K562 (cell line): ENCODE measurements at regions not wholly inside any gene's neighbourhood (a gene's known extent, or its start where the extent isn't known, plus 50 kb on each side); places are given as distances from the start of the nearest gene placed in this dataset.

Experiments
- ATAC-seq: fragments of 200-7000 bp; cut with Tn5 transposase; 3 replicates; pipeline ENCODE4 v1.9.1; 2020; ENCODE audit warnings: moderate library complexity
- BruUV-seq: library from RNA; stranded (reverse); fragments of 400-500 nt; replicated peaks from 2 replicates; lab custom pipeline; 2021; lab: Mats Ljungman, UMichigan
- CTCF ChIA-PET: fragments of 300-600 bp; formaldehyde crosslinking; extraction: SDS; loops from one replicate; lab custom pipeline; 2021; ENCODE audit warnings: low intra/inter-chr PET ratio; lab: Yijun Ruan, JAX
- POLR2A ChIA-PET: fragments of 300-600, 350-650 bp; sonication (Branson Sonifier 250); formaldehyde crosslinking; extraction: SDS; loops from one replicate; lab custom pipeline; 2021; ENCODE audit warnings: antibody characterized with exemption, inconsistent platforms; lab: Yijun Ruan, JAX
- DNase-seq, 4 experiments: peaks; one replicate each; pipeline versions ENCODE4 v3.0.0 to v3.0.0-alpha.2; 2011 to 2018; ENCODE audit warnings: low spot score in 3 of 4, mixed read lengths in 3 of 4; ENCODE audit errors: extremely low read depth in 1 of 4
- FAIRE-seq: peaks from 2 replicates; lab custom pipeline; 2011; peaks lifted over from hg19 to GRCh38; lab: Jason Lieb, UNC
- H2AFZ ChIP-seq: 2 replicates; pipeline ENCODE4 v1.6.0; 2011; ENCODE audit warnings: low read depth, low read length, control low read depth, inconsistent platforms
- H3K27ac ChIP-seq: fragments of 200-600 bp; 3 replicates; pipeline ENCODE4 v1.8.0; 2011; ENCODE audit warnings: low read depth, mild to moderate bottlenecking, control low read depth, inconsistent platforms, low read length, moderate library complexity, mixed read lengths; ENCODE audit errors: extremely low read depth
- H3K27me3 ChIP-seq, 2 experiments: fragments of 300-600 bp in 1 of 2; 2 replicates in 1 of 2; 3 replicates in 1 of 2; pipeline versions ENCODE4 v1.6.0 to v1.8.0; 2011; ENCODE audit warnings: inconsistent platforms in 2 of 2, low read length in 2 of 2, mild to moderate bottlenecking in 1 of 2, mixed read lengths in 1 of 2, moderate library complexity in 1 of 2; ENCODE audit not compliant: control insufficient read depth in 2 of 2, insufficient read depth in 2 of 2
- H3K36me3 ChIP-seq: fragments of 300-600 bp; 3 replicates; pipeline ENCODE4 v1.8.0; 2011; ENCODE audit warnings: mild to moderate bottlenecking, low read length, inconsistent platforms; ENCODE audit not compliant: control insufficient read depth, insufficient read depth
- H3K4me1 ChIP-seq, 2 experiments: fragments of 200-600 bp in 1 of 2; replicated peaks in 1 of 2; 2 replicates in 1 of 2; 3 replicates in 1 of 2; pipeline versions ENCODE4 v1.5.1 to v1.8.0; 2011; ENCODE audit warnings: inconsistent platforms in 2 of 2, low read length in 2 of 2, mild to moderate bottlenecking in 1 of 2, mixed read lengths in 1 of 2, moderate library complexity in 1 of 2; ENCODE audit not compliant: control insufficient read depth in 2 of 2, insufficient read depth in 2 of 2
- H3K4me2 ChIP-seq: 2 replicates; pipeline ENCODE4 v1.6.1; 2011; ENCODE audit warnings: low read length, control low read depth, inconsistent platforms, mixed read lengths; ENCODE audit not compliant: insufficient read depth
- H3K4me3 ChIP-seq: fragments of 200-600 bp; sonication (generic), shearing (Covaris generic); 2 replicates; pipeline ENCODE4 v1.5.1; 2016; ENCODE audit warnings: control low read depth, inconsistent platforms
- H3K79me2 ChIP-seq: fragments of 200-600 bp; 3 replicates; pipeline ENCODE4 v1.8.0; 2011; ENCODE audit warnings: low read length, inconsistent platforms; ENCODE audit not compliant: control insufficient read depth, insufficient read depth
- H3K9ac ChIP-seq, 2 experiments: 2 replicates each; pipeline versions ENCODE4 v1.6.0 to v1.6.1; 2011; ENCODE audit warnings: low read depth in 2 of 2, low read length in 2 of 2, control low read depth in 1 of 2, inconsistent platforms in 1 of 2, mild to moderate bottlenecking in 1 of 2, mixed read lengths in 1 of 2; ENCODE audit not compliant: insufficient read depth in 1 of 2
- H3K9me1 ChIP-seq: one replicate; pipeline ENCODE4 v1.6.0; 2011; ENCODE audit warnings: inconsistent platforms, mild to moderate bottlenecking, low read length, moderate library complexity; ENCODE audit not compliant: control insufficient read depth, insufficient read depth
- H3K9me3 ChIP-seq: replicated peaks from 2 replicates; pipeline ENCODE4 v1.5.1; 2011; ENCODE audit warnings: low read depth, low read length, inconsistent platforms; ENCODE audit not compliant: control insufficient read depth, insufficient read depth
- H4K20me1 ChIP-seq: replicated peaks from 2 replicates; pipeline ENCODE4 v1.6.1; 2011; ENCODE audit warnings: low read length, inconsistent platforms, mixed read lengths; ENCODE audit not compliant: control insufficient read depth, insufficient read depth
- PBX2 ChIP-seq, 2 experiments: IDR thresholded peaks in 1 of 2; conservative IDR thresholded peaks in 1 of 2; 2 replicates each; pipeline ENCODE4 v1.6.1; 2016; ENCODE audit warnings: low read depth in 2 of 2, mild to moderate bottlenecking in 1 of 2, missing compliant biosample characterization in 1 of 2, missing genetic modification characterization in 1 of 2, moderate library complexity in 1 of 2
- ZBTB11 ChIP-seq, 3 experiments: fragments of 200-800 bp in 1 of 3; fragments of 250-450 bp in 1 of 3; fragments of 450-650 bp in 1 of 3; sonication (Bioruptor Pico) in 1 of 3; sonication (Bioruptor generic) in 1 of 3; formaldehyde crosslinking in 1 of 3; IDR thresholded peaks; 2 replicates each; pipeline versions ENCODE4 v1.6.1 to v1.8.0; 2016 to 2022; ENCODE audit warnings: mild to moderate bottlenecking in 2 of 3, missing genetic modification characterization in 2 of 3, missing compliant biosample characterization in 1 of 3, moderate library complexity in 1 of 3
- ZEB2 ChIP-seq: fragments of 450-650 bp; IDR thresholded peaks from 2 replicates; pipeline ENCODE4 v1.6.1; 2016
- ZNF518B ChIP-seq: fragments of 250-450 bp; sonication (Bioruptor Pico); IDR thresholded peaks from 2 replicates; pipeline ENCODE4 v1.5.0; 2021; ENCODE audit warnings: mild to moderate bottlenecking, moderate library complexity
- ZNF609 ChIP-seq: sonication (generic); formaldehyde crosslinking; IDR thresholded peaks from 2 replicates; pipeline ENCODE4 v1.8.1; 2023; ENCODE audit warnings: missing genetic modification reagents, mild to moderate bottlenecking, borderline replicate concordance
- WGBS: fragments of 100-300 bp; shearing (Covaris generic); methylation state at CpG from one replicate; pipeline ENCODE4 v1.1.6; 2016; ENCODE audit warnings: low coverage, mixed read lengths; ENCODE audit not compliant: insufficient coverage; ENCODE audit errors: missing lambda C conversion rate; 5-methylcytosine and 5-hydroxymethylcytosine counted together
- in situ Hi-C: fragments of 300-500 bp; cut with MboI; formaldehyde crosslinking; loops from 4 replicates; pipeline ENCODE4 v1.15.0; 2018; ENCODE audit warnings: inconsistent platforms, mixed read lengths
- intact Hi-C: fragments of 100-400 bp; cut with micrococcal nuclease; formaldehyde crosslinking; loops from 2 replicates; pipeline ENCODE4 v1.14.2; 2022

GRCh38 chr17:34773036-34773435 lies 188.2 kb downstream of the CCT6B start:
- ChIA-PET CTCF (no interaction called here), POLR2A (no interaction called here)
- Histone ChIP-seq H3K9me1 (no peaks in the 10 kb centered on the region), H3K9ac (no peak overlapping the region), H3K4me1 (no peaks in the 10 kb centered on the region), H4K20me1 (0 out of 2 replicates have a peak, but pooled peaks cover 10% of the 10 kb centered on the region), H3K4me3 (no peak overlapping the region), H3K27me3 (peaks cover 10 to 28% of the 10 kb centered on the region in 2 experiments), H3K27ac (no peak overlapping the region), H3K36me3 (no peaks in the 10 kb centered on the region)
- FAIRE-seq (no peak), DNase-seq (no peak), ATAC-seq (no peak)
- intact Hi-C loops (no loop called here), in situ Hi-C loops (no loop called here)
- 5% methylated on average over 4 of the region's 4 CpGs for WGBS
- TF ChIP-seq ZBTB11 (CRISPR knock-in tag; IDR thresholded peaks at IDR 0.05) (no peak), PBX2 (CRISPR knock-in tag; IDR thresholded peaks at IDR 0.05; ENCODE audit: low read depth) (no peak), PBX2 (tag; conservative IDR thresholded peaks at IDR 0.05; ENCODE audit: low read depth) (no peak), ZNF609 (CRISPR knock-in tag) (no peak), ZEB2 (no peak), ZNF518B (CRISPR knock-in tag) (no peak)
- TF ChIP-seq, all 486 proteins: peak for 0
- Histone ChIP-seq H3K9me3 (no peaks in the 10 kb centered on the region), H3K4me2 (no peak overlapping the region), H3K79me2 (no peaks in the 10 kb centered on the region), H2AFZ (no peak overlapping the region)
- BruUV-seq = no TSS peak
